Liver (tissue), 3 donors: ENCODE measurements at regions not wholly inside any gene's neighbourhood (a gene's known extent, or its start where the extent isn't known, plus 50 kb on each side); places are given as distances from the start of the nearest gene placed in this dataset.

Experiments used
- ATF3 ChIP-seq: IDR thresholded peaks from 2 replicates; pipeline ENCODE4 v1.6.1; 2016; ENCODE audit warnings: antibody characterized with exemption
- CTCF ChIP-seq: fragments of 150-350 bp; IDR thresholded peaks from 2 replicates; pipeline ENCODE4 v1.5.1; 2017; ENCODE audit warnings: improper control_type of control experiment, low read depth, low read length; ENCODE audit not compliant: missing input control
- REST ChIP-seq: IDR thresholded peaks from 2 replicates; pipeline ENCODE4 v1.6.1; 2016; ENCODE audit warnings: antibody characterized with exemption, mild to moderate bottlenecking
- RXRA ChIP-seq, 2 donors: IDR thresholded peaks; 2 replicates each; pipeline ENCODE4 v1.6.1; 2017 to 2018; ENCODE audit warnings: antibody characterized with exemption in 2 of 2, mild to moderate bottlenecking in 1 of 2
- donor health status: healthy.
- donor health status: healthy.

- TF ChIP-seq CTCF (no peak), RXRA (IDR thresholded peaks at IDR 0.05) (peak in 1 of 2 donors; percentile 39), ATF3 (no peak), REST (no peak)
Measured at GRCh38 chr5:68740226-68740910, 353.4 kb upstream of the SLC30A5 start.
